ENCODE measurements at regions not wholly inside any gene's neighbourhood (a gene's known extent, or its start where the extent isn't known, plus 50 kb on each side); places are given as distances from the start of the nearest gene placed in this dataset.

DNA sequence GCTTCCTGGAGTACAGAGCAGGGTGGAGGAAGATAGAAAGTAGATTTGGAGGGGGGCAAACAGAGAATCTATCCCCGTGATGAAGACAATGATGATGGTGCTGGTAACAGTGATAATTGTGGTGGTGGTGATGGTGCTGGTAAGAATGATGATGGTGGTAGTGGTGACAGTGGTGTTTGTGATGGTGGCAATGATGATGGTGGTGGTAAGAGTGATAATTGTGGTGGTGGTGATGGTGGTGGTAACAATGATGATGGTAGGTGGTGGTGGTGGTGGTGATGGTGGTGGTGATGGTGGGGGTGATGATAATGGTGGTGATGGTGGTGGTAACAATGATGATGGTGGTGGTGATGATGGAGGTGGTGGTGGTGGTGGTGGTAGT lies 169.8 kb downstream of the TSHZ3 start:
- H3K27ac ChIP-seq (ENCODE audit: insufficient read depth, low read length, poor library complexity, severe bottlenecking): no peak overlapping the region
- no peak overlapping the region for H3K4me3 ChIP-seq (ENCODE audit: insufficient read depth, low read depth, low read length, poor library complexity, severe bottlenecking)
- no peaks in the 10 kb centered on the region for H3K36me3 ChIP-seq (ENCODE audit: control insufficient read depth, insufficient read depth, low read length)

DNA sequence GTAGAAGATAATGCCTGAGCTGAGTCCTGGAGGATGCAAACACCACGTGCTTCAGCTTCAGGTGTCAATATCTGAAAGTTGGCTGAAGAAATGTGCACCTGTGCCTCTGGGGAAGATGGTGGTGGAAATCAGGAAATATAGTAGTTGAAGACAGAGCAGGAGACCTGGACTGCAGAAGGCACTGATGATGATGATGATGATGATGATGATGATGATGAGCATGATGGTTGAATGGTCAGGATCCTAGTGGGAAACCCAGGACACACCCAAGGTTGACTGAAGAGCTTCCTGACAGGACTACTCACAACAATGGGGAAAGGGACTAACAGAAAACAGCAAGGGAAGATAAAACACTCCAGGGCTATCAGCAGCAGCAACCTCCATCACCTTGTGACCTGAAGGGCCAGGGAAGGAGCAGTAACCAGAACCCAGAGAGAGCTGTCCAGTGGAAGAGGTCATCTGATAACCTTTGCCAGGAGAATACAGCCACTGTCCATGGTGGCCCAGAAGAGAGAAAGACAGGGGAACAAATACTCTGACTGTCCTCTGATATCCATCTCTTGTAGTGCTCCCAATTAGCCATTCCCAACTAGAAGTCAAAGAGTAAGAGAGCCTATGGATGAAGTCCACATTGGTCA lies 170.3 kb downstream of the TSHZ3 start:
- no peak for DNase-seq
- Histone ChIP-seq H3K9me3 (ENCODE audit: control insufficient read depth, low read length) (no peaks in the 10 kb centered on the region), H3K27me3 (replicated peaks; ENCODE audit: control insufficient read depth, insufficient read depth, low read length, poor library complexity, severe bottlenecking) (no peaks in the 10 kb centered on the region), H3K4me1 (ENCODE audit: control insufficient read depth, insufficient read depth, low read length, poor library complexity, severe bottlenecking) (no peaks in the 10 kb centered on the region), H3K4me3 (ENCODE audit: insufficient read depth, low read depth, low read length, poor library complexity, severe bottlenecking) (no peak overlapping the region), H3K36me3 (ENCODE audit: control insufficient read depth, insufficient read depth, low read length) (no peaks in the 10 kb centered on the region), H3K27ac (ENCODE audit: insufficient read depth, low read length, poor library complexity, severe bottlenecking) (no peak overlapping the region)

More for the DNA sequence above, 169.8 kb downstream of the TSHZ3 start:
- no peak for DNase-seq
- no peaks in the 10 kb centered on the region for H3K9me3 ChIP-seq (ENCODE audit: control insufficient read depth, low read length)
- no peaks in the 10 kb centered on the region for H3K27me3 ChIP-seq (replicated peaks; ENCODE audit: control insufficient read depth, insufficient read depth, low read length, poor library complexity, severe bottlenecking)
- H3K4me1 ChIP-seq (ENCODE audit: control insufficient read depth, insufficient read depth, low read length, poor library complexity, severe bottlenecking): no peaks in the 10 kb centered on the region

DNA sequence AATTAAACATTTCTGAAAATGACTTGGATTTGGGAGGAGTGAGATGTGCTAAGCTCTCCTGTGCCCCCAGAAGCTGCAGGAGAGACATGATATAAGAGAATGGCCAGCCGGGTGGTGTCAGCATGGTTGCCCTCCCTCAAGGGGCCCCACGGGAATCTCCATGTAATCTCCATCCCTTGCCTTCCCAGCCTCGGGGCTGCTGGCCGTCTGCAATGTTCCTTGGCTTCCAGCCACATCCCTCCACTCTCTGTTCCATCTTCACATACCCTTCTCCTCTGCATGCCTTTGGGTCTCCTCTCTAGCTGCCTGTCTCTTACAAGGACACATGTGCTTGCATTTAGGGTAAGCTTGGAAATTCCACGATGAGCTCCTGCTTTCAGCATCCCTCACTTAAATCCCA lies 172.0 kb downstream of the TSHZ3 start:
- H3K9me3 ChIP-seq (ENCODE audit: control insufficient read depth, low read length): no peaks in the 10 kb centered on the region
- H3K27me3 ChIP-seq (replicated peaks; ENCODE audit: control insufficient read depth, insufficient read depth, low read length, poor library complexity, severe bottlenecking): no peaks in the 10 kb centered on the region
- H3K27ac ChIP-seq (ENCODE audit: insufficient read depth, low read length, poor library complexity, severe bottlenecking): no peak overlapping the region
- no peak overlapping the region for H3K4me3 ChIP-seq (ENCODE audit: insufficient read depth, low read depth, low read length, poor library complexity, severe bottlenecking)
- H3K4me1 ChIP-seq (ENCODE audit: control insufficient read depth, insufficient read depth, low read length, poor library complexity, severe bottlenecking): no peaks in the 10 kb centered on the region
- no peaks in the 10 kb centered on the region for H3K36me3 ChIP-seq (ENCODE audit: control insufficient read depth, insufficient read depth, low read length)
- DNase-seq: no peak

DNA sequence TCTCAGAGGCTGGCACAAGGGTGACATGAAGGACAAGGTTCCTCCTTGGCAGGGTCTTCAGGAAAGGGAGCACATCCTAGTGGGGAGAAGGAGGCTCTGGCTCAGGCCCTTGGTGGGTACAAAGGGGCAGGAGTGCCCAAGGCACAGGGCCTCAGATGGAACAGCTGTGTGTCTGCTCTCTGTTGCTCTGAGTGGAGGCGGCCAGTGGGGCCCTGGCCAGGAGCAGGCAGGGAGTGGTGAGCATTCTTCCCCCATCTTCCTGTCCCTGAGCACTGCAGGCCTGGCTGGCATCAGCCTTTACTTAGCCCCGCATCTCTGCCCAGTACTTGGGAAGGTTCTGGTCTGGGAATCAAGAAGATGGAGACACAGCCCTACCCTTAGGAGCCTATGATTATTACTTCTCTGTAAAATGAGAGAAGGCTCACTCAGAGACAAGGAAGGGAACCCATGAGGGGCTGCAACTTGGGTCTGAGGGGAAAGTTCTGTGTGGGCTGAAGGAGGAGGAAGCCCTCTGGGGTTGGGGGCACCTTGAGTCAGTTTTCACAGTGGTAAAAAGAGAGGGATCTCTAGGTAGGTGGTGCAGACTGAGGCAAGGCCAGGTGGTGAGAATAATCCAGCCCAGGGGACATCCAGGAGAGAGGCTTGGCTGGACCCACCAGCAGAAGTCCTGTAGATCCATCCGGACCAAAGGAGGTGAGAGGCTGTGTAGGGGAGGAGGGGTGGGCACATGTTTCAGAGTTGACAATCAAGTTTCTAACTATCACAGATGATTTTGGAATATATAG lies 173.5 kb downstream of the TSHZ3 start:
- no peak for DNase-seq

DNA sequence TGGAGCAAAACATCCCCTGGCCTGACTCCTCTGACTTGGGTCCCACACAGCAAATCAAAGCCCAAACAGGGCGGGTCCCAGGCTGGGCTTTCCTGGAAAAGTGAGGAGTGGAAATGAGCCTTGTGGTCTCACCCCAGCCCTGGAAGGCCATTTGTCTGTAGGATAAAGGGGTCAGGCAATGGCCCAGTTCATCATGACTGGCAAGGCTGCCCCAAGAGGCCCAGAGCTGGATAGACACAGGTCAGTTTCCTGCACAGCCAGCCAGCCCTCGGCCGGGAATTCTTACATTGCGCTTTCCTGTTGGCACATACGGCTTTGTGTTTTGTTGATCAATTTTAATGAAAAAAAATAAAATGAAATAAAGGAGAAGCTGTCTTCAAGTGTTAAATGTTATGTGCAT lies 174.3 kb downstream of the TSHZ3 start:
- H3K27ac ChIP-seq (ENCODE audit: insufficient read depth, low read length, poor library complexity, severe bottlenecking): no peak overlapping the region
- no peaks in the 10 kb centered on the region for H3K27me3 ChIP-seq (replicated peaks; ENCODE audit: control insufficient read depth, insufficient read depth, low read length, poor library complexity, severe bottlenecking)
- no peak for DNase-seq
- H3K4me1 ChIP-seq (ENCODE audit: control insufficient read depth, insufficient read depth, low read length, poor library complexity, severe bottlenecking): no peaks in the 10 kb centered on the region
- no peaks in the 10 kb centered on the region for H3K36me3 ChIP-seq (ENCODE audit: control insufficient read depth, insufficient read depth, low read length)
- no peaks in the 10 kb centered on the region for H3K9me3 ChIP-seq (ENCODE audit: control insufficient read depth, low read length)
- H3K4me3 ChIP-seq (ENCODE audit: insufficient read depth, low read depth, low read length, poor library complexity, severe bottlenecking): no peak overlapping the region

More for the DNA sequence above, 173.5 kb downstream of the TSHZ3 start:
- no peaks in the 10 kb centered on the region for H3K4me1 ChIP-seq (ENCODE audit: control insufficient read depth, insufficient read depth, low read length, poor library complexity, severe bottlenecking)
- H3K36me3 ChIP-seq (ENCODE audit: control insufficient read depth, insufficient read depth, low read length): no peaks in the 10 kb centered on the region
- no peaks in the 10 kb centered on the region for H3K9me3 ChIP-seq (ENCODE audit: control insufficient read depth, low read length)
- no peak overlapping the region for H3K27ac ChIP-seq (ENCODE audit: insufficient read depth, low read length, poor library complexity, severe bottlenecking)
- H3K27me3 ChIP-seq (replicated peaks; ENCODE audit: control insufficient read depth, insufficient read depth, low read length, poor library complexity, severe bottlenecking): no peaks in the 10 kb centered on the region
- H3K4me3 ChIP-seq (ENCODE audit: insufficient read depth, low read depth, low read length, poor library complexity, severe bottlenecking): no peak overlapping the region

DNA sequence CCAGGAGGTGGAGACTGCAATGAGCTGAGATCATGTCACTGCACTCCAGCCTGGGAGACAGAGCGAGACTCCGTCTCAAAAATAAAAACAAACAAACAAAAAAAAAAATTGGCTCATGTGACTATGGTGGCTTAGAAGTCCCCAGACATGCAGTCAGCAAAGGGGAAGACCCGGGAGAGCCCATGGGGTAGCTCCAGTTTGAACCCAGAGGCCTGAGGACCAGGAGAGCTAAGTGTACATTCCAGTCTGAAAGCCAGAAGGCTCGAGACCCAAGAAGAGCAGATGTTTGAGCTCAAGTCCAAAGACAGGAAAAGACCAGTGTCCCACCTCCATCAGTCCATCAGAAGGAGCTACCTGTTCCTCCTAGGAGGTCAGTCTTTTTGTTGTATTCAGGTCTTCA lies 175.2 kb downstream of the TSHZ3 start:
- no peak overlapping the region for H3K4me3 ChIP-seq (ENCODE audit: insufficient read depth, low read depth, low read length, poor library complexity, severe bottlenecking)
- H3K27me3 ChIP-seq (replicated peaks; ENCODE audit: control insufficient read depth, insufficient read depth, low read length, poor library complexity, severe bottlenecking): no peaks in the 10 kb centered on the region
- DNase-seq: no peak
- no peak overlapping the region for H3K27ac ChIP-seq (ENCODE audit: insufficient read depth, low read length, poor library complexity, severe bottlenecking)
- H3K9me3 ChIP-seq (ENCODE audit: control insufficient read depth, low read length): no peaks in the 10 kb centered on the region
- H3K4me1 ChIP-seq (ENCODE audit: control insufficient read depth, insufficient read depth, low read length, poor library complexity, severe bottlenecking): no peaks in the 10 kb centered on the region
- H3K36me3 ChIP-seq (ENCODE audit: control insufficient read depth, insufficient read depth, low read length): no peaks in the 10 kb centered on the region

DNA sequence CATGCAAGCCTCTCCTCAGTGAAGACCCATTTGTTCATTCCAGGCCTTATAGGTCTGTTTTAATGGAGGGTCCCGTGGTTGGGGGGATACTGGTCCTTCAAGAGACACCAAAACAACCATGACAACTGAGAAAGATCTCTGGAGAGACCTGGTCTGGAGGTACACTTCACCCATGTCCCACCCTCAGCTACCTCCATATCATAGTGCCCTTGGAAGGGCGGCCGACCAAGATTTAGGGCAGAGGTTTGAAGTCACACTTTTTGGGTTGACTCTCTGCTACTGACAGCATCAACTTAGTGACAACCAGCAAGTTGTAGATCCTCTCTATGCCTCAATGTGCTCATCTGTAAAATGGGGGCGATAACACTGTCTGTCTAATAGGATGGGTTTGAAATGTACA lies 177.3 kb downstream of the TSHZ3 start:
- no peak overlapping the region for H3K4me3 ChIP-seq (ENCODE audit: insufficient read depth, low read depth, low read length, poor library complexity, severe bottlenecking)

DNA sequence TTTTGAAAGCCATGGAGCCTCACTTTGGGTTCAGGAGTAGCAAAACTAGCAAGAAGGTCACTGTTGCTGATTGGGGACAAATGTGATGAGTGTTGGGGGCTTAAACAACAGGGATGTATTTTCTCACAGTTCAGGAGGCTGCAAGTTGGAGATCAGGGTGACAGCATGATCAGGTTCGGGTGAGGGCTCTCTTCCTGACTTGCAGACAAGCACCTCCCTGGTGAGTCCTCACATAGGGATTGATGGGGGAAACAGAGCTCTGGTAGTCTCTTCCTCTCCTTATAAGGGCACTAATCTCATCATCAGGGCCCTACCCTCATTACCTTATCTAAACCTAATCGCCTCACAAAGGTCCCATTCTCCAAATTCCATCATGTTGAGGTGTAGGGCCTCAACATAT lies 179.2 kb downstream of the TSHZ3 start:
- Histone ChIP-seq H3K9me3 (ENCODE audit: control insufficient read depth, low read length) (no peaks in the 10 kb centered on the region), H3K4me1 (ENCODE audit: control insufficient read depth, insufficient read depth, low read length, poor library complexity, severe bottlenecking) (no peaks in the 10 kb centered on the region), H3K36me3 (ENCODE audit: control insufficient read depth, insufficient read depth, low read length) (no peaks in the 10 kb centered on the region), H3K27me3 (replicated peaks; ENCODE audit: control insufficient read depth, insufficient read depth, low read length, poor library complexity, severe bottlenecking) (no peaks in the 10 kb centered on the region), H3K27ac (ENCODE audit: insufficient read depth, low read length, poor library complexity, severe bottlenecking) (no peak overlapping the region), H3K4me3 (ENCODE audit: insufficient read depth, low read depth, low read length, poor library complexity, severe bottlenecking) (no peak overlapping the region)
- DNase-seq: no peak

More for the DNA sequence above, 177.3 kb downstream of the TSHZ3 start:
- no peak for DNase-seq
- Histone ChIP-seq H3K27ac (ENCODE audit: insufficient read depth, low read length, poor library complexity, severe bottlenecking) (no peak overlapping the region), H3K27me3 (replicated peaks; ENCODE audit: control insufficient read depth, insufficient read depth, low read length, poor library complexity, severe bottlenecking) (no peaks in the 10 kb centered on the region), H3K36me3 (ENCODE audit: control insufficient read depth, insufficient read depth, low read length) (no peaks in the 10 kb centered on the region), H3K9me3 (ENCODE audit: control insufficient read depth, low read length) (no peaks in the 10 kb centered on the region), H3K4me1 (ENCODE audit: control insufficient read depth, insufficient read depth, low read length, poor library complexity, severe bottlenecking) (no peaks in the 10 kb centered on the region)

DNA sequence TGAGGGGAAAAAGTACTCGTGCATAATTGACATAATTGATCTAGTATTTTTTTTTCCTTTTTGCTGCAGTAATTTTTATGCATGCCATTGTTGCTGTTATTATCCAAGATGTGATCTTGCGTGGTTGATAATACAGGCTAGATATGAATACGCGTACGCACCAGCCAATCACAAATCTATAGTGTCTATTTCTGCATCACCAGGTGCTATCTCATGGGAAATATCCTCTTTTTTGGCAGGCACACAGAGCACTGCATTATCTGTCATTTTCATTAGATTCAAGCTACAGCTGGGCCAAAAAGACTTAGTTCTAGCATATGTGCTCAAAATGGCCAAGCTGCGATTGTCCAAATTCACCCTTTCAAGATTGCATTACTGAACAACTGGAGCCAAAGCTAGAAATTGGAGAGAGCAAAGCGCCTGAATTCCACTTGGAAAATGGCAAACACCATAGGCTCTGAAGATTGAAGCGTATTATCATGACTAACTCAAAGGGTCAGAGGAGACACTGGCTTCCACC lies 181.1 kb downstream of the TSHZ3 start:
- H3K27ac ChIP-seq (ENCODE audit: insufficient read depth, low read length, poor library complexity, severe bottlenecking): no peak overlapping the region
- H3K36me3 ChIP-seq (ENCODE audit: control insufficient read depth, insufficient read depth, low read length): no peaks in the 10 kb centered on the region
- H3K4me1 ChIP-seq (ENCODE audit: control insufficient read depth, insufficient read depth, low read length, poor library complexity, severe bottlenecking): no peaks in the 10 kb centered on the region
- no peak for DNase-seq
- no peaks in the 10 kb centered on the region for H3K9me3 ChIP-seq (ENCODE audit: control insufficient read depth, low read length)
- H3K4me3 ChIP-seq (ENCODE audit: insufficient read depth, low read depth, low read length, poor library complexity, severe bottlenecking): no peak overlapping the region
- H3K27me3 ChIP-seq (replicated peaks; ENCODE audit: control insufficient read depth, insufficient read depth, low read length, poor library complexity, severe bottlenecking): no peaks in the 10 kb centered on the region

DNA sequence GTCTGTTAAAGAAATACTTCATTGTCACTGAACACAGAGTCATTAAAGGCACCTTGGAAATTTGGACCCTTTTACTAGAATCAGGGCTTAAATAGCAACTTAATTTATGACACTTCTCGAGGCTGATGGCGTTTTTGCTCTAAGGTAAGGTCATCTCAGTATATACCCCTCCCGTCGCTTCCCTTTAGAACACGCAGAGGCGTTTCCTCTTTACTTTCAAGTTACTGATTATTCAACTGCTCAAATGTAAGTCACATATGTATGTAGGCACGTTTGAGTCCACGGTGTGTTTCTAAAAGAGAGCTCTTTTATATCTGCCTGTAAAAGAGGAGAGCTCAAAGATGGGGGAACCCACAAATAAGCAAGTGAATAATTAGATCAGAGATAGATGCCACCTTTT lies 181.5 kb downstream of the TSHZ3 start:
- no peaks in the 10 kb centered on the region for H3K9me3 ChIP-seq (ENCODE audit: control insufficient read depth, low read length)
- H3K4me3 ChIP-seq (ENCODE audit: insufficient read depth, low read depth, low read length, poor library complexity, severe bottlenecking): no peak overlapping the region
- no peaks in the 10 kb centered on the region for H3K4me1 ChIP-seq (ENCODE audit: control insufficient read depth, insufficient read depth, low read length, poor library complexity, severe bottlenecking)
- no peak overlapping the region for H3K27ac ChIP-seq (ENCODE audit: insufficient read depth, low read length, poor library complexity, severe bottlenecking)
- DNase-seq: no peak
- no peaks in the 10 kb centered on the region for H3K27me3 ChIP-seq (replicated peaks; ENCODE audit: control insufficient read depth, insufficient read depth, low read length, poor library complexity, severe bottlenecking)
- no peaks in the 10 kb centered on the region for H3K36me3 ChIP-seq (ENCODE audit: control insufficient read depth, insufficient read depth, low read length)

Data from effector memory CD4-positive, alpha-beta T cell (primary cell).